Pancreas (tissue), 10 donors: ENCODE measurements at regions not wholly inside any gene's neighbourhood (a gene's known extent, or its start where the extent isn't known, plus 50 kb on each side); places are given as distances from the start of the nearest gene placed in this dataset.

Experiments used
- ATAC-seq, 4 donors: fragments of 200-7000 bp; cut with Tn5 transposase; one replicate each; pipeline versions ENCODE4 v1.8.0 to v1.9.1; 2020; ENCODE audit warnings: mild to moderate bottlenecking in 4 of 4, moderate library complexity in 4 of 4
- DNase-seq, 6 donors: peaks; one replicate each; pipeline ENCODE4 v3.0.0-alpha.2; 2020
- FAIRE-seq: peaks from 2 replicates; lab custom pipeline; 2012; peaks lifted over from hg19 to GRCh38; lab: Jason Lieb, UNC
- H3K27ac ChIP-seq, 4 donors: fragments of 200-600 bp; sonication (generic); 1 replicate in 3 of 4; 2 replicates in 1 of 4; pipeline versions ENCODE4 v1.5.0 to v1.8.0; 2020
- H3K27me3 ChIP-seq, 4 donors: fragments of 200-600 bp; one replicate each; pipeline ENCODE4 v1.8.0; 2021
- H3K36me3 ChIP-seq, 3 donors: fragments of 200-600 bp; sonication (generic) in 1 of 3; one replicate each; pipeline versions ENCODE4 v1.5.0 to v1.8.0; 2020 to 2021
- H3K4me1 ChIP-seq, 3 donors: fragments of 200-600 bp; one replicate each; pipeline ENCODE4 v1.8.0; 2021
- H3K4me3 ChIP-seq, 4 donors: fragments of 200-600 bp; sonication (generic) in 2 of 4; one replicate each; pipeline versions ENCODE4 v1.5.0 to v1.8.0; 2020 to 2021
- H3K9me3 ChIP-seq, 4 donors: fragments of 200-600 bp; one replicate each; pipeline ENCODE4 v1.8.0; 2021
- CTCF ChIP-seq, 4 donors: fragments of 200-600 bp; sonication (generic) in 3 of 4; IDR thresholded peaks; one replicate each; pipeline versions ENCODE4 v1.5.0 to v1.8.0; 2021; ENCODE audit warnings: antibody characterized with exemption in 4 of 4
- WGBS, 2 donors: extraction: QIAGEN DNeasy Blood & Tissue Kit; methylation state at CpG; one replicate each; pipeline ENCODE4 v1.1.7; 2013; 5-methylcytosine and 5-hydroxymethylcytosine counted together
- intact Hi-C, 3 donors: fragments of 100-400 bp; cut with DNase I; formaldehyde crosslinking; loops; one replicate each; pipeline versions ENCODE4 v1.11.1 to v1.14.2; 2022
- donor health status: healthy with polysubstance abuse.
- donor health status: DM: no; HTN: no; CAD: no; lungs with moderate emphysema.
- donor health status: DM: no; HTN: no; CAD: no.
- donor health status: control.
- donor health status: control.
- donor health status: Bipolar disorder and iron deficiency.
- donor health status: DM: yes; HTN: yes; CAD: no.
- donor health status: DM: no; HTN: no; CAD: no.
- donor health status: DM: no; HTN: no; CAD: no.
- donor health status: DM: yes; HTN: yes; CAD: no.

- Histone ChIP-seq H3K27ac (no peak overlapping the region), H3K36me3 (no peaks in the 10 kb centered on the region), H3K4me3 (no peak overlapping the region), H3K27me3 (peaks cover 0 to 11% (median 1%) of the 10 kb centered on the region in 4 donors), H3K4me1 (no peaks in the 10 kb centered on the region), H3K9me3 (no peaks in the 10 kb centered on the region)
- DNase-seq (no peak), ATAC-seq (no peak), FAIRE-seq (no peak)
- TF ChIP-seq CTCF (IDR thresholded peaks at IDR 0.05): no peak
- 24 to 44% methylated on average over 2 of the region's 2 CpGs for WGBS, 2 donors
- intact Hi-C loops: no loop called here
These were observed 51.6 kb upstream of the HTR2C start for GRCh38 chrX:114532111-114532805.
